ENCODE measurements at regions not wholly inside any gene's neighbourhood (a gene's known extent, or its start where the extent isn't known, plus 50 kb on each side); places are given as distances from the start of the nearest gene placed in this dataset.

DNA sequence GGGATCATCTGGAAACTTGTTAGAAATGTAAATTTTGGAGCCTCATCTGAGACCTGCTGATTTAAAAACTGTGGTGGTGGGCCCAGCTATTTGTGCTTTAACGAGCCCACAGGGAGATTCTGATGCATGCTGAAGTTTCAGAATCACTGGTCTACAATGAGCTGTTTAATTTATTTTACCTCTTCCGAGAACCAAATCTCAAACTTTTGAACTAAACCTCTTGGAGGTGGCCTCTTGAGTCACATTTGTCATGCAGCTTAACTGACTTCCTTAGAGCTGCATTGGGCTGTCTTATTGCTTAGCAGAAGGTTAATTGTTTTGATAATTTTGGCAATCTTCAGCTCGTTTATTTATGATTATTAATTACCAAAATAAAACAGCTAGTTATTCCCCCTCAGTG, 112.1 kb upstream of the NPHP3 start:
- TF ChIP-seq CTCF (conservative IDR thresholded peaks at IDR 0.05 in 1 of 2, IDR thresholded peaks at IDR 0.05 in 1 of 2; ENCODE audit: low read depth in 1 of 2, low read length in 2 of 2) (no peak), EZH2 (IDR thresholded peaks at IDR 0.05; ENCODE audit: low read length, missing control alignments) (no peak)

Measured in fibroblast of lung (primary cell).